B cell (primary cell): ENCODE measurements at regions not wholly inside any gene's neighbourhood (a gene's known extent, or its start where the extent isn't known, plus 50 kb on each side); places are given as distances from the start of the nearest gene placed in this dataset.

Experiments used
- ATAC-seq: fragments of 200-7000 bp; cut with Tn5 transposase; one replicate; pipeline ENCODE4 v1.10.0; 2021; ENCODE audit warnings: low read depth, mild to moderate bottlenecking, moderate number of reproducible peaks, moderate library complexity
- CTCF ChIA-PET: fragments of 350-600 bp; sonication (Branson Sonifier 250); formaldehyde crosslinking; loops from one replicate; lab custom pipeline; 2021; ENCODE audit warnings: antibody characterized with exemption, inconsistent platforms; lab: Charles Lee
- POLR2A ChIA-PET: fragments of 350-600 bp; sonication (Branson Sonifier 250); formaldehyde crosslinking; loops from one replicate; lab custom pipeline; 2021; ENCODE audit warnings: antibody characterized with exemption; lab: Charles Lee
- DNase-seq: peaks from one replicate; pipeline ENCODE4 v3.0.0; 2013
- H2AFZ ChIP-seq: 2 replicates; pipeline ENCODE4 v1.6.1; 2012; ENCODE audit warnings: mild to moderate bottlenecking, low read depth, low read length; ENCODE audit not compliant: insufficient read depth, poor library complexity, severe bottlenecking
- H3K27ac ChIP-seq, 2 donors: 1 replicate in 1 of 2; 2 replicates in 1 of 2; pipeline ENCODE4 v1.5.1; 2012 to 2013; ENCODE audit warnings: low read length in 2 of 2, mild to moderate bottlenecking in 2 of 2, moderate library complexity in 1 of 2
- H3K27me3 ChIP-seq, 4 experiments: fragments of 200-600 bp in 1 of 4; sonication (generic) in 1 of 4; replicated peaks in 1 of 4; 1 replicate in 2 of 4; 2 replicates in 2 of 4; pipeline versions ENCODE4 v1.6.1 to v1.7.0; 2013 to 2016; ENCODE audit warnings: low read length in 3 of 4, mild to moderate bottlenecking in 2 of 4, mixed read lengths in 1 of 4, moderate library complexity in 1 of 4; ENCODE audit not compliant: insufficient read depth in 4 of 4, control insufficient read depth in 3 of 4; ENCODE audit errors: control extremely low read depth in 1 of 4
- H3K36me3 ChIP-seq, 2 experiments: replicated peaks in 1 of 2; 1 replicate in 1 of 2; 2 replicates in 1 of 2; pipeline versions ENCODE4 v1.6.1 to v1.7.1; 2013; ENCODE audit warnings: low read length in 1 of 2; ENCODE audit not compliant: insufficient read depth in 2 of 2, control insufficient read depth in 1 of 2; ENCODE audit errors: control extremely low read depth in 1 of 2, extremely low read depth in 1 of 2
- H3K4me1 ChIP-seq, 2 donors: fragments of 200-600 bp in 1 of 2; sonication (generic) in 1 of 2; 1 replicate in 1 of 2; 2 replicates in 1 of 2; pipeline versions ENCODE4 v1.5.1 to v1.6.1; 2013 to 2017; ENCODE audit warnings: low read length in 2 of 2; ENCODE audit not compliant: control insufficient read depth in 2 of 2, insufficient read depth in 2 of 2
- H3K4me2 ChIP-seq: replicated peaks from 2 replicates; pipeline ENCODE3; 2012; ENCODE audit warnings: mild to moderate bottlenecking, low read depth, low read length; ENCODE audit not compliant: poor library complexity, severe bottlenecking
- H3K4me3 ChIP-seq, 5 experiments: fragments of 200-600 bp in 1 of 5; sonication (generic) in 1 of 5; 1 replicate in 3 of 5; 2 replicates in 2 of 5; pipeline versions ENCODE4 v1.5.1 to v1.7.0; 2011 to 2016; ENCODE audit warnings: low read length in 4 of 5, mild to moderate bottlenecking in 4 of 5, low read depth in 2 of 5, control low read depth in 1 of 5, moderate library complexity in 1 of 5; ENCODE audit not compliant: insufficient read depth in 1 of 5; ENCODE audit errors: control extremely low read depth in 1 of 5, extremely low read depth in 1 of 5
- H3K79me2 ChIP-seq: fragments of 200-600 bp; sonication (generic); one replicate; pipeline ENCODE4 v1.6.0; 2016; ENCODE audit warnings: low read length; ENCODE audit not compliant: control insufficient read depth, insufficient read depth
- H3K9ac ChIP-seq: fragments of 200-600 bp; sonication (generic); 2 replicates; pipeline ENCODE4 v1.6.1; 2017; ENCODE audit warnings: mild to moderate bottlenecking, low read length, moderate library complexity
- H3K9me3 ChIP-seq, 3 donors: one replicate each; pipeline versions ENCODE4 v1.6.1 to v1.7.1; 2013; ENCODE audit warnings: low read length in 2 of 3; ENCODE audit not compliant: control insufficient read depth in 2 of 3, insufficient read depth in 1 of 3; ENCODE audit errors: control extremely low read depth in 1 of 3
- H4K20me1 ChIP-seq: 2 replicates; pipeline ENCODE4 v1.6.0; 2012; ENCODE audit warnings: mild to moderate bottlenecking, low read length; ENCODE audit not compliant: insufficient read depth, control insufficient read depth, poor library complexity, severe bottlenecking
- H3K27ac Mint-ChIP-seq: one replicate; pipeline ENCODE4 v1.8.0; 2021; ENCODE audit warnings: mixed read lengths
- H3K27me3 Mint-ChIP-seq: one replicate; pipeline ENCODE4 v1.8.0; 2021; ENCODE audit warnings: mixed read lengths
- H3K4me1 Mint-ChIP-seq: one replicate; pipeline ENCODE4 v1.8.0; 2021; ENCODE audit warnings: mixed read lengths
- H3K4me3 Mint-ChIP-seq: one replicate; pipeline ENCODE4 v1.8.0; 2021; ENCODE audit warnings: mixed read lengths
- H3K9me3 Mint-ChIP-seq: one replicate; pipeline ENCODE4 v1.8.0; 2022; ENCODE audit warnings: mixed read lengths; ENCODE audit not compliant: insufficient read depth
- CTCF ChIP-seq: fragments of 200-600 bp; IDR thresholded peaks from one replicate; pipeline ENCODE4 v1.8.0; 2022; ENCODE audit warnings: antibody characterized with exemption, mild to moderate bottlenecking
- EZH2 ChIP-seq: IDR thresholded peaks from 2 replicates; pipeline ENCODE4 v1.6.1; 2012; ENCODE audit warnings: borderline replicate concordance, low read depth, mild to moderate bottlenecking, moderate library complexity, low read length; ENCODE audit not compliant: insufficient read depth, poor library complexity, severe bottlenecking
- WGBS: methylation state at CpG from one replicate; pipeline ENCODE4 v1.1.5; 2013; ENCODE audit warnings: missing lambda C conversion rate; ENCODE audit not compliant: insufficient coverage; 5-methylcytosine and 5-hydroxymethylcytosine counted together
- intact Hi-C: fragments of 100-400 bp; cut with micrococcal nuclease; formaldehyde crosslinking; loops from one replicate; pipeline ENCODE4 v1.10.0; 2022

DNA sequence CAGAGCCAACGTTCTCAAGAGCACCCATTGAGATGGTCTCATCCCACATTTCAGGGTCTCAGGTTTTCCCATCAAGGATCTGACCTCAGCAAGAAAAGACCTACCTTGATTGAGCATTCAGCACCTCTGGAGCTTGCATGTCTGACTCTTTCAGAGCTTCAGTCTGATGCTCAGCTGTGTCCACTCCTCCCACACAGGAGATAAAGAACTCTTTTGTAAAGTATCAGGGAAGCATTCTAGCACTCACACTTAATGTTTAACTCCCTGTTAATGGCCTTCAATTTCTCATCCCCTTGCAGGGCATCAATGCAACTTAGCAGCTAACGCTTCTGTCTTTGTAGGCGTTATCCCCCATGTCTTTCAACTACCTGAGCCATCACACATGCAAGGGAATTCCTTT, 124.1 kb downstream of the GALC start:
- H3K4me1 Mint-ChIP-seq, result no peaks in the 10 kb centered on the region
- no peaks in the 10 kb centered on the region for H3K36me3 ChIP-seq
- no peak overlapping the region for H3K4me2 ChIP-seq
- no peak overlapping the region for H3K9ac ChIP-seq
- H3K9me3 Mint-ChIP-seq, result no peaks in the 10 kb centered on the region
- H2AFZ ChIP-seq, result no peak overlapping the region
- intact Hi-C loops, result no loop called here
- WGBS, result 75% methylated on average over 3 of the region's 3 CpGs
- H3K4me3 ChIP-seq, result no peak overlapping the region
- no peak overlapping the region for H3K4me3 Mint-ChIP-seq
- H3K9me3 ChIP-seq, result no peaks in the 10 kb centered on the region
- H4K20me1 ChIP-seq, result no peaks in the 10 kb centered on the region
- no peaks in the 10 kb centered on the region for H3K79me2 ChIP-seq
- H3K4me1 ChIP-seq, result no peaks in the 10 kb centered on the region
- H3K27ac ChIP-seq, result no peak overlapping the region
- no peaks in the 10 kb centered on the region for H3K27me3 ChIP-seq
- no peak overlapping the region for H3K27ac Mint-ChIP-seq
- no peak for TF ChIP-seq CTCF
- no peak for TF ChIP-seq EZH2
- DNase-seq (no peak), ATAC-seq (no peak)
- H3K27me3 Mint-ChIP-seq, result peaks cover 3% of the 10 kb centered on the region
- CTCF ChIA-PET, result no interaction called here
- POLR2A ChIA-PET, result no interaction called here

GRCh38 chr14:87866116-87866515, 126.9 kb downstream of the GALC start:
- no peak overlapping the region for H3K4me3 ChIP-seq
- no peaks in the 10 kb centered on the region for H3K36me3 ChIP-seq
- no peak overlapping the region for H3K4me2 ChIP-seq
- no peak overlapping the region for H2AFZ ChIP-seq
- intact Hi-C loops, result no loop called here
- no peaks in the 10 kb centered on the region for H3K27me3 ChIP-seq
- DNase-seq (no peak), ATAC-seq (no peak)
- no peak overlapping the region for H3K4me3 Mint-ChIP-seq
- no peaks in the 10 kb centered on the region for H3K27me3 Mint-ChIP-seq
- POLR2A ChIA-PET, result no interaction called here
- H3K79me2 ChIP-seq, result no peaks in the 10 kb centered on the region
- H4K20me1 ChIP-seq, result no peaks in the 10 kb centered on the region
- TF ChIP-seq EZH2 (no peak), CTCF (no peak)
- H3K4me1 ChIP-seq, result no peaks in the 10 kb centered on the region
- H3K27ac Mint-ChIP-seq, result no peak overlapping the region
- no peak overlapping the region for H3K9ac ChIP-seq
- H3K4me1 Mint-ChIP-seq, result no peaks in the 10 kb centered on the region
- H3K9me3 ChIP-seq, result no peaks in the 10 kb centered on the region
- CTCF ChIA-PET, result interaction anchor here (1.1 kb wide), 1 partner anchor 29 kb away, joined by 3 read pairs; no protein-coding TSS in a partner anchor
- no peak overlapping the region for H3K27ac ChIP-seq
- no peaks in the 10 kb centered on the region for H3K9me3 Mint-ChIP-seq
- 85% methylated on average over 2 of the region's 3 CpGs for WGBS
